GM10266 (cell line): ENCODE measurements at regions not wholly inside any gene's neighbourhood (a gene's known extent, or its start where the extent isn't known, plus 50 kb on each side); places are given as distances from the start of the nearest gene placed in this dataset.

Experiments used
- DNase-seq: peaks from one replicate; pipeline ENCODE4 v3.0.0; 2012; ENCODE audit errors: extremely low spot score
- CTCF ChIP-seq: IDR thresholded peaks from 2 replicates; pipeline ENCODE4 v1.5.1; 2012; ENCODE audit warnings: mild to moderate bottlenecking, low read depth; ENCODE audit not compliant: control insufficient read depth, insufficient read depth; ENCODE audit errors: missing control alignments

- no peak for TF ChIP-seq CTCF
- DNase-seq = no peak
Measured at GRCh38 chr13:48844676-48845075, 131.0 kb upstream of the FNDC3A start.

- no peak for DNase-seq
- TF ChIP-seq CTCF = no peak
Measured at GRCh38 chr13:48849515-48849914, 126.2 kb upstream of the FNDC3A start.

- no peak for TF ChIP-seq CTCF
Measured at GRCh38 chr13:48851707-48852106, 124.0 kb upstream of the FNDC3A start.

GRCh38 chr13:48852911-48853727 lies 122.6 kb upstream of the FNDC3A start:
- DNase-seq = no peak
- TF ChIP-seq CTCF = no peak

More at GRCh38 chr13:48851707-48852106, 124.0 kb upstream of the FNDC3A start:
- no peak for DNase-seq

- DNase-seq = no peak
- TF ChIP-seq CTCF = no peak
Measured at GRCh38 chr13:48853728-48854102, 122.0 kb upstream of the FNDC3A start.

- TF ChIP-seq CTCF = no peak
Measured at GRCh38 chr13:48857576-48857975, 118.1 kb upstream of the FNDC3A start.

GRCh38 chr13:48858122-48858902 lies 117.4 kb upstream of the FNDC3A start:
- TF ChIP-seq CTCF = no peak
- no peak for DNase-seq

More at GRCh38 chr13:48857576-48857975, 118.1 kb upstream of the FNDC3A start:
- DNase-seq = no peak
